ENCODE measurements at regions not wholly inside any gene's neighbourhood (a gene's known extent, or its start where the extent isn't known, plus 50 kb on each side); places are given as distances from the start of the nearest gene placed in this dataset.

DNA sequence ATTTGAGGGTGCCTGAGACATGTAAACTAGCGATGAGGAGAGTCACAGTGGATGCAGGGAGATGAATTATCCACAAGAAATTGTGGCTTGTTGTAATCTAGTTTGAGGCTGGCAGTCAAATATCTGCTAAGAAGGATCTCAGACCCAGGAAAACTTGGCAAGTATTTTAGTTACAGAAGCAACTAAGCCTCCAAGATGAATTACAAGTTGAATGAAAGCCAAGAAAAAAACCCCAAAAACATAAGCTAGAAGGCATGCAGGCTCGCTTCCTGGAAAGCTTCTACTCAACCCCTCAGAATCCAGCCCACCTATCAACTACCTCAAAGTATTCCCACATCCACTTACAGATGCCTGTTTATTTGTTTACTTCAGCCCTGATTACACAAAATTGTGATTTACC is 696.9 kb downstream of the MAT2B start:
- DNase-seq: no peak
- H3K27me3 Mint-ChIP-seq (ENCODE audit: low read depth in 3 of 3): no peaks in the 10 kb centered on the region
- no peaks in the 10 kb centered on the region for H3K36me3 Mint-ChIP-seq
- H3K4me3 Mint-ChIP-seq: no peak overlapping the region
- H3K4me1 Mint-ChIP-seq: no peaks in the 10 kb centered on the region
- peaks cover 0 to 9% (median 0%) of the 10 kb centered on the region in 6 donors for H3K9me3 Mint-ChIP-seq
- no peak overlapping the region for H3K27ac Mint-ChIP-seq

DNA sequence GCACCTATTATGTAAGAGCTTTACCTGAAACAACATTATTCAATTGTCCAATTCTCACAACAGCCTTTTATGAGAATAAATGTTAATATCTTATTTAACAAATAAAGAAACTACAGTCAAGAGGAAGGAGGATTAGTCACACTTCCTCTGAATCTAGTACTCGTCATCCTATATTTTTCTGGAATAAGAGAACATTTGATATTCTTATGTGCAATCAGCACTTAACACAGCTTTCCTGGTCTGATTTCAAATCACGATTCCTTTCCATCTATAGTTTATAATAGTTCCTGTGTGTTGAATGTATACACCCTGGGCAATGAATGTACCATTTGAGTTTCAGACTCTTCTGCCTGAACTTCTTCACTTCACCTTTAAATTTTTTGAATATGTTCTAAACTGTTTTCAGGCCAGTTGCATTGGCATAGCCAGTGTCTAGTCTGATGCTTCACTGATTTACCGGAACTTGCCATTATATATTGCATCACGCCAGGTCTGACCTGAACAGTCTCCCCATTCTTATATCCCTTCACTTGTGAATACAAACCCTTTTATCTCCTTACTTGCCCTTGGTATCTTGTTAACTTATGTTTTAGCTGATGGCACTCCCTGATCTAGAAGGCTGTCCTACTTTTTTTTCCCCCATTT is 698.3 kb downstream of the MAT2B start:
- no peak for DNase-seq
- peaks cover 0 to 9% (median 0%) of the 10 kb centered on the region in 6 donors for H3K9me3 Mint-ChIP-seq
- H3K27ac Mint-ChIP-seq: no peak overlapping the region
- peaks cover 0 to 3% (median 0%) of the 10 kb centered on the region in 3 donors for H3K27me3 Mint-ChIP-seq (ENCODE audit: low read depth in 3 of 3)
- no peak overlapping the region for H3K4me3 Mint-ChIP-seq
- H3K4me1 Mint-ChIP-seq: no peaks in the 10 kb centered on the region
- H3K36me3 Mint-ChIP-seq: no peaks in the 10 kb centered on the region

GRCh38 chr5:164204338-164204946 is 699.0 kb downstream of the MAT2B start:
- Mint-ChIP-seq H3K9me3 (peaks cover 0 to 9% (median 0%) of the 10 kb centered on the region in 6 donors), H3K27me3 (ENCODE audit: low read depth in 3 of 3) (peaks cover 0 to 3% (median 0%) of the 10 kb centered on the region in 3 donors), H3K4me3 (no peak overlapping the region), H3K4me1 (no peaks in the 10 kb centered on the region), H3K36me3 (no peaks in the 10 kb centered on the region), H3K27ac (no peak overlapping the region)
- DNase-seq: no peak

- no peak overlapping the region for H3K27ac Mint-ChIP-seq
- H3K4me3 Mint-ChIP-seq: no peak overlapping the region
- H3K4me1 Mint-ChIP-seq: no peaks in the 10 kb centered on the region
- peaks cover 0 to 10% (median 0%) of the 10 kb centered on the region in 6 donors for H3K9me3 Mint-ChIP-seq
- DNase-seq: no peak
- H3K27me3 Mint-ChIP-seq (ENCODE audit: low read depth in 3 of 3): peaks cover 0 to 3% (median 0%) of the 10 kb centered on the region in 3 donors
- no peaks in the 10 kb centered on the region for H3K36me3 Mint-ChIP-seq
Observed at GRCh38 chr5:164206196-164206595, 700.8 kb downstream of the MAT2B start.

DNA sequence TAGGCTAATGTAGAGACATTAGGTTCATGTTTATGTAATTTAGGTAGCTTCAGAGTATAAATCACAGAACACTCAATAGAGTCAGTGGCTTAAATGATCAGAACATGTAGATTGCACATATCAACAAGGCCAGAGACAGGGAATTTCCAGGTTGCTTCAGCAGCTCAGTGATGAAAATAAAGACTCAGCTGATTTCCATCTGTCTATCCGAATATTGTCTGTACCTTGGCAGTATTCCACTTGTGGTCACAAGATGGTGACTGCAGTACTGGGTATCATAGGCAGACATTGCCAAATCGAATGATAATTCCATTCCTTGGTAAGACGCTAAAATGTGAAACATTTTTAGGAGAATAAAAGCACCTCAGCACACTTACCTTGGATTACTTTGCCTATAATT is 702.2 kb downstream of the MAT2B start:
- Mint-ChIP-seq H3K27ac (no peak overlapping the region), H3K4me1 (no peaks in the 10 kb centered on the region), H3K4me3 (no peak overlapping the region), H3K27me3 (ENCODE audit: low read depth in 3 of 3) (peaks cover 0 to 3% (median 0%) of the 10 kb centered on the region in 3 donors), H3K36me3 (no peaks in the 10 kb centered on the region), H3K9me3 (peaks cover 0 to 7% (median 0%) of the 10 kb centered on the region in 6 donors)
- DNase-seq: no peak

DNA sequence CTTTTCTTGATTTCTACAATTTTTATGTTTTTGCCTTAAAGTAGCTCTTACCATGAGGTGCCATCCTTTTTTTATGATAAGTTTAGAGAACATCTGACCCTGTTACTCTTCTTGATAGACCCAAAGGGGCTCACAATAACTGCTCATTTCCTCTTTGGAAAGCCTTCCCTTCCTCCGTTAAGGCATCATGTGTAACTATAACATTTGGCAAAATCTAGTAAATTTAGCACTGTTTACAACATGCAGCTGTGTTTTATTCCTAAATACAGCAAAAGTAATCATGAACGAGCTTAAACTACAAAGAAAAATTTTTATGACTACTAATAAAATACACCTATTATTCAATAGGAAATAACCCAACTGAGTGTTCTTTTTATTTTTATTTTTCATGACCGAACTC is 705.1 kb downstream of the MAT2B start:
- H3K27ac Mint-ChIP-seq: no peak overlapping the region
- peaks cover 0 to 3% (median 1%) of the 10 kb centered on the region in 3 donors for H3K27me3 Mint-ChIP-seq (ENCODE audit: low read depth in 3 of 3)
- no peak overlapping the region for H3K4me3 Mint-ChIP-seq
- no peaks in the 10 kb centered on the region for H3K4me1 Mint-ChIP-seq
- peaks cover 0 to 2% (median 0%) of the 10 kb centered on the region in 6 donors for H3K9me3 Mint-ChIP-seq
- H3K36me3 Mint-ChIP-seq: no peaks in the 10 kb centered on the region
- no peak for DNase-seq

- Mint-ChIP-seq H3K27me3 (ENCODE audit: low read depth in 3 of 3) (peaks cover 0 to 4% (median 0%) of the 10 kb centered on the region in 3 donors), H3K4me1 (no peaks in the 10 kb centered on the region), H3K9me3 (peaks cover 0 to 7% (median 2%) of the 10 kb centered on the region in 6 donors), H3K27ac (no peak overlapping the region), H3K4me3 (no peak overlapping the region), H3K36me3 (no peaks in the 10 kb centered on the region)
- no peak for DNase-seq
Observed at GRCh38 chr5:164214698-164215097, 709.3 kb downstream of the MAT2B start.

- H3K27ac Mint-ChIP-seq: no peak overlapping the region
Observed at GRCh38 chr5:164217464-164217863, 712.0 kb downstream of the MAT2B start.

GRCh38 chr5:164220522-164220921 is 715.1 kb downstream of the MAT2B start:
- peaks cover 0 to 2% (median 0%) of the 10 kb centered on the region in 3 donors for H3K27me3 Mint-ChIP-seq (ENCODE audit: low read depth in 3 of 3)
- no peaks in the 10 kb centered on the region for H3K36me3 Mint-ChIP-seq
- H3K4me3 Mint-ChIP-seq: no peak overlapping the region
- H3K4me1 Mint-ChIP-seq: no peaks in the 10 kb centered on the region
- peaks cover 0 to 9% (median 5%) of the 10 kb centered on the region in 6 donors for H3K9me3 Mint-ChIP-seq
- DNase-seq: no peak
- no peak overlapping the region for H3K27ac Mint-ChIP-seq

More at GRCh38 chr5:164217464-164217863, 712.0 kb downstream of the MAT2B start:
- H3K9me3 Mint-ChIP-seq: peaks cover 0 to 6% (median 3%) of the 10 kb centered on the region in 6 donors
- H3K4me3 Mint-ChIP-seq: no peak overlapping the region
- no peaks in the 10 kb centered on the region for H3K36me3 Mint-ChIP-seq
- H3K27me3 Mint-ChIP-seq (ENCODE audit: low read depth in 3 of 3): peaks cover 0 to 4% (median 0%) of the 10 kb centered on the region in 3 donors
- DNase-seq: no peak
- H3K4me1 Mint-ChIP-seq: no peaks in the 10 kb centered on the region

DNA sequence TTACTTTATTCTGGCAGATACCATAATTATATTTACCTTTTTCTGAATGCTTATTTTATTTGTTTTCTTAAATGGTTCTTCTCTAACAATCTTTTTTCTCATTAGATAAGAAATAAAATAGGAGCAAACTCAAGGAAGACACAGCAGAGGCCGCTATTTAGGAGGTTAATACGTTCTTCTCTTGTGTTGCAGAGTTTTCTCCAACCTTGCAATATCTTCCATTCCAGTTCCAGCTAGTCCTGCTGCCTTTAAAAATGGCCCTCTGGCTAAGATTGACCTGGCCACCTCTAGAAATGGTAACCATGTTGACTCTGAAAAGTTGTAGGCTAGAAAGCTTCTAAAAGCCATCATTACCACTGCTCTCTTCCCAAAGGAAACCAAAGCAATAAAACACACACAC is 718.8 kb downstream of the MAT2B start:
- no peak overlapping the region for H3K4me3 Mint-ChIP-seq
- no peak overlapping the region for H3K27ac Mint-ChIP-seq
- H3K27me3 Mint-ChIP-seq (ENCODE audit: low read depth in 3 of 3): peaks cover 0 to 3% (median 0%) of the 10 kb centered on the region in 3 donors
- no peak for DNase-seq
- no peaks in the 10 kb centered on the region for H3K4me1 Mint-ChIP-seq
- H3K36me3 Mint-ChIP-seq: no peaks in the 10 kb centered on the region
- H3K9me3 Mint-ChIP-seq: peaks cover 0 to 18% (median 6%) of the 10 kb centered on the region in 6 donors

- Mint-ChIP-seq H3K9me3 (peaks cover 0 to 18% (median 6%) of the 10 kb centered on the region in 6 donors), H3K4me1 (no peaks in the 10 kb centered on the region), H3K4me3 (no peak overlapping the region), H3K27ac (no peak overlapping the region), H3K27me3 (ENCODE audit: low read depth in 3 of 3) (peaks cover 0 to 3% (median 0%) of the 10 kb centered on the region in 3 donors), H3K36me3 (no peaks in the 10 kb centered on the region)
- DNase-seq: no peak
Observed at GRCh38 chr5:164224772-164225171, 719.4 kb downstream of the MAT2B start.

GRCh38 chr5:164230341-164230740 is 724.9 kb downstream of the MAT2B start:
- Mint-ChIP-seq H3K4me3 (no peak overlapping the region), H3K9me3 (peaks cover 2 to 13% (median 4%) of the 10 kb centered on the region in 6 donors), H3K27me3 (ENCODE audit: low read depth in 3 of 3) (peaks cover 0 to 3% (median 0%) of the 10 kb centered on the region in 3 donors), H3K36me3 (no peaks in the 10 kb centered on the region), H3K27ac (no peak overlapping the region), H3K4me1 (no peaks in the 10 kb centered on the region)
- no peak for DNase-seq

DNA sequence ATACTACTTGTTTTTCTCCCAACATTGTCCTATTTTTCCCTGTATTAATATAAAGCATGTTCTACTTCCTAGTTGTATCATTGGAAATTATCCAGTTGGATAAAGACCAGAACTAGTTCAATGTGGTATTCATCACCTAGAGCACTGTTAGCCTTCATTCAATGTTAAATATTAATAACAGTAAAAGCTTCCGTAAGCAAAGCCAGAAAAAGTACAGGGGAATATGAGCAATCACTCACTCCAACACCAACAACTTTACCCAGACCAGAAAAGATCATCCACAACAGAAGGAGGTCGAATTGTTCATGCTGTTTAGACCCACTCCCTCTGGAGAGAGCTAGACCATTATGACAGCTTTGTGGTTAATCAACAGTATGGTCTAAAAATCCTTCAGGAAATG is 728.4 kb downstream of the MAT2B start:
- Mint-ChIP-seq H3K9me3 (peaks cover 0 to 7% (median 2%) of the 10 kb centered on the region in 6 donors), H3K4me1 (no peaks in the 10 kb centered on the region), H3K4me3 (no peak overlapping the region), H3K27me3 (ENCODE audit: low read depth in 3 of 3) (no peaks in the 10 kb centered on the region), H3K27ac (no peak overlapping the region), H3K36me3 (no peaks in the 10 kb centered on the region)
- DNase-seq: no peak

DNA sequence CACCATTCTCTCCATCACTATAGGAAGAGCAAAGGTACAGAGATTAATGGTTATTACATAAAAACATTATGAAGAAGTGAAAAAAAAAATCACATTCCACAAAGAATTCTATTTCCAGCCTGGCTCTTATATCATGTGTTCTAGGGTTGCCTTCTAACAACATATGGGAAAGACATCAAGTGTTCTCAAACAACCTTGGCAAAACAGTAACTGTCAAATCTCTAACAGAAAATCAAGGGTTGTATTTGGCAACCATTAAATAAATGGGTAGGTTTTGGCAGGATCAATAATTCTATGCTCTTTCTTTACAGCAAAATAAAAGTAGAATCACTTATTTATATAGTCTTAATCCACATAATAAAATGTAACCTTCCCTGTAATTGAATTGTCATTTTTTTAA is 728.9 kb downstream of the MAT2B start:
- Mint-ChIP-seq H3K27me3 (ENCODE audit: low read depth in 3 of 3) (peaks cover 0 to 2% (median 0%) of the 10 kb centered on the region in 3 donors), H3K4me3 (no peak overlapping the region), H3K9me3 (peaks cover 0 to 3% (median 2%) of the 10 kb centered on the region in 6 donors), H3K4me1 (no peaks in the 10 kb centered on the region), H3K36me3 (no peaks in the 10 kb centered on the region), H3K27ac (no peak overlapping the region)
- no peak for DNase-seq
